SK-N-SH (cell line): ENCODE measurements at regions not wholly inside any gene's neighbourhood (a gene's known extent, or its start where the extent isn't known, plus 50 kb on each side); places are given as distances from the start of the nearest gene placed in this dataset.

Source experiments
- CTCF ChIA-PET: fragments of 300-600, 350-600 bp; formaldehyde crosslinking; extraction: SDS; loops from one replicate; lab custom pipeline; 2021; lab: Yijun Ruan, JAX
- POLR2A ChIA-PET: fragments of 350-600 bp; sonication (Branson Sonifier 250); formaldehyde crosslinking; extraction: SDS; loops from one replicate; lab custom pipeline; 2020; ENCODE audit warnings: antibody characterized with exemption, inconsistent platforms; lab: Yijun Ruan, JAX
- DNase-seq: peaks from one replicate; pipeline ENCODE4 v3.0.0; 2012
- H2AFZ ChIP-seq: fragments of 200-600 bp; sonication (generic); 2 replicates; pipeline ENCODE4 v1.8.1; 2016; ENCODE audit warnings: antibody characterized with exemption, mild to moderate bottlenecking, low read depth
- H3F3A ChIP-seq: fragments of 200-600 bp; sonication (generic); replicated peaks from 2 replicates; pipeline ENCODE3; 2016; ENCODE audit warnings: antibody characterized with exemption, mild to moderate bottlenecking; ENCODE audit not compliant: insufficient read depth
- H3K27ac ChIP-seq, 2 experiments: fragments of 200-500 bp in 1 of 2; fragments of 200-600 bp in 1 of 2; sonication (Bioruptor generic) in 1 of 2; sonication (generic), shearing (Covaris generic) in 1 of 2; 2 replicates each; pipeline versions ENCODE4 v1.5.1 to v1.6.1; 2014 to 2016; ENCODE audit warnings: low read depth in 2 of 2, inconsistent platforms in 1 of 2, low read length in 1 of 2, mild to moderate bottlenecking in 1 of 2, mixed read lengths in 1 of 2
- H3K27me3 ChIP-seq: fragments of 200-600 bp; sonication (generic), shearing (Covaris generic); 2 replicates; pipeline ENCODE4 v1.6.1; 2016; ENCODE audit warnings: mixed run types; ENCODE audit not compliant: insufficient read depth
- H3K36me3 ChIP-seq, 2 experiments: fragments of 200-500 bp in 1 of 2; fragments of 200-600 bp in 1 of 2; sonication (Bioruptor generic) in 1 of 2; sonication (generic) in 1 of 2; replicated peaks in 1 of 2; 2 replicates each; pipeline versions ENCODE3 to v1.5.1; 2014 to 2016; ENCODE audit warnings: low read length in 1 of 2, mild to moderate bottlenecking in 1 of 2; ENCODE audit not compliant: insufficient read depth in 2 of 2, control insufficient read depth in 1 of 2
- H3K4me1 ChIP-seq, 2 experiments: fragments of 200-500 bp in 1 of 2; fragments of 200-600 bp in 1 of 2; sonication (Bioruptor generic) in 1 of 2; sonication (generic), shearing (Covaris generic) in 1 of 2; 2 replicates each; pipeline versions ENCODE4 v1.5.1 to v1.6.1; 2014 to 2016; ENCODE audit warnings: low read depth in 1 of 2, low read length in 1 of 2, mixed run types in 1 of 2; ENCODE audit not compliant: insufficient read depth in 2 of 2, control insufficient read depth in 1 of 2
- H3K4me2 ChIP-seq: fragments of 200-600 bp; sonication (generic), shearing (Covaris generic); 2 replicates; pipeline ENCODE4 v1.6.1; 2017; ENCODE audit warnings: mixed run types
- H3K4me3 ChIP-seq, 2 experiments: fragments of 200-500 bp in 1 of 2; fragments of 200-600 bp in 1 of 2; sonication (Bioruptor generic) in 1 of 2; sonication (generic), shearing (Covaris generic) in 1 of 2; 2 replicates each; pipeline versions ENCODE4 v1.5.1 to v1.8.1; 2014 to 2016; ENCODE audit warnings: low read depth in 2 of 2, inconsistent platforms in 1 of 2, low read length in 1 of 2, mild to moderate bottlenecking in 1 of 2, mixed read lengths in 1 of 2, moderate library complexity in 1 of 2
- H3K79me2 ChIP-seq: fragments of 200-600 bp; sonication (generic); 2 replicates; pipeline ENCODE4 v1.8.1; 2017; ENCODE audit warnings: mild to moderate bottlenecking; ENCODE audit not compliant: insufficient read depth
- H3K9ac ChIP-seq: fragments of 200-600 bp; sonication (generic); 2 replicates; pipeline ENCODE4 v1.6.1; 2017; ENCODE audit warnings: mixed run types
- H3K9me2 ChIP-seq: fragments of 200-600 bp; sonication (generic); 2 replicates; pipeline ENCODE4 v1.6.1; 2017; ENCODE audit warnings: mixed run types
- H3K9me3 ChIP-seq: fragments of 200-600 bp; sonication (generic); 2 replicates; pipeline ENCODE4 v1.6.1; 2017; ENCODE audit warnings: mixed run types, mild to moderate bottlenecking, moderate library complexity
- H4K20me1 ChIP-seq: fragments of 200-600 bp; sonication (generic); 2 replicates; pipeline ENCODE4 v1.6.1; 2017; ENCODE audit warnings: mild to moderate bottlenecking, mixed run types; ENCODE audit not compliant: insufficient read depth
- CHD2 ChIP-seq: fragments of 150-350 bp; IDR thresholded peaks from 2 replicates; pipeline ENCODE4 v1.6.1; 2018; ENCODE audit warnings: low read length; ENCODE audit not compliant: partially characterized antibody
- EP300 ChIP-seq, 2 experiments: IDR thresholded peaks; 2 replicates each; pipeline versions ENCODE4 v1.4.0 to v1.6.1; 2012; ENCODE audit warnings: borderline replicate concordance in 1 of 2, low read depth in 1 of 2, low read length in 1 of 2
- FOSL2 ChIP-seq: IDR thresholded peaks from 2 replicates; pipeline ENCODE4 v1.4.0; 2012; ENCODE audit warnings: low read depth, mild to moderate bottlenecking, moderate library complexity, borderline replicate concordance
- FOXM1 ChIP-seq: IDR thresholded peaks from 2 replicates; pipeline ENCODE4 v1.4.0; 2012; ENCODE audit warnings: low read depth, mild to moderate bottlenecking
- GABPA ChIP-seq: IDR thresholded peaks from 2 replicates; pipeline ENCODE4 v1.4.0; 2012; ENCODE audit warnings: low read depth, mild to moderate bottlenecking
- JUND ChIP-seq: IDR thresholded peaks from 2 replicates; pipeline ENCODE4 v1.4.0; 2012
- MXI1 ChIP-seq: IDR thresholded peaks from 2 replicates; pipeline ENCODE4 v1.6.1; 2012; ENCODE audit warnings: mild to moderate bottlenecking, low read depth, low read length, improper control_type of control experiment
- NFIC ChIP-seq: IDR thresholded peaks from 2 replicates; pipeline ENCODE4 v1.4.0; 2012; ENCODE audit warnings: borderline replicate concordance
- PBX3 ChIP-seq: IDR thresholded peaks from 2 replicates; pipeline ENCODE4; 2012
- REST ChIP-seq: IDR thresholded peaks from 2 replicates; pipeline ENCODE4 v1.6.1; 2012; ENCODE audit warnings: mild to moderate bottlenecking, low read depth, low read length, moderate library complexity
- RFX5 ChIP-seq: IDR thresholded peaks from 2 replicates; pipeline ENCODE4 v1.6.1; 2012; ENCODE audit warnings: mild to moderate bottlenecking, improper control_type of control experiment, low read length
- TCF12 ChIP-seq: IDR thresholded peaks from 2 replicates; pipeline ENCODE4 v1.4.0; 2012
- TEAD4 ChIP-seq: IDR thresholded peaks from 2 replicates; pipeline ENCODE4 v1.4.0; 2012; ENCODE audit warnings: mild to moderate bottlenecking, borderline replicate concordance; ENCODE audit not compliant: insufficient read depth
- YY1 ChIP-seq: IDR thresholded peaks from 2 replicates; pipeline ENCODE4 v1.4.0; 2012; ENCODE audit warnings: low read depth, mild to moderate bottlenecking
- ZBTB33 ChIP-seq: IDR thresholded peaks from 2 replicates; pipeline ENCODE4 v1.4.0; 2012; ENCODE audit warnings: low read depth, borderline replicate concordance
- WGBS: methylation state at CpG from one replicate; pipeline ENCODE4 v1.1.6; 2017; ENCODE audit warnings: low lambda C conversion rate; 5-methylcytosine and 5-hydroxymethylcytosine counted together

- Histone ChIP-seq H3K9me2 (no peaks in the 10 kb centered on the region), H3K27ac (peak overlapping the region in 1 of 2 experiments; percentile 79; a peak in 3 of 4 replicates), H3K27me3 (no peaks in the 10 kb centered on the region), H3K79me2 (no peaks in the 10 kb centered on the region), H3F3A (peaks cover 21% of the 10 kb centered on the region), H3K9me3 (no peaks in the 10 kb centered on the region), H3K9ac (no peak overlapping the region), H4K20me1 (no peaks in the 10 kb centered on the region), H3K4me1 (peaks cover 0 to 14% of the 10 kb centered on the region in 2 experiments; a peak in 3 of 4 replicates), H3K4me2 (0 out of 2 replicates have a peak overlapping the region, but pooled peaks have one; percentile 10), H3K4me3 (no peak overlapping the region), H2AFZ (peak overlapping the region; percentile 5; the same call in 1 of the 2 replicates), H3K36me3 (no peaks in the 10 kb centered on the region)
- ChIA-PET POLR2A (interaction anchor here (0.7 kb wide), 1 partner anchor 74 kb away, joined by 4 read pairs; no protein-coding TSS in a partner anchor), CTCF (no interaction called here)
- peak; percentile 63 for TF ChIP-seq TCF12
- 0 out of 2 replicates have a peak, but pooled peaks have one; percentile 4 for TF ChIP-seq FOSL2
- TF ChIP-seq PBX3: 0 out of 2 replicates have a peak, but pooled peaks have one; percentile 9
- TF ChIP-seq EP300 (IDR thresholded peaks at IDR 0.05; ENCODE audit: borderline replicate concordance in 1 of 2, low read depth in 1 of 2, low read length in 1 of 2): peak in 1 of 2 experiments; percentile 8; a peak in 1 of 4 replicates
- no peak for TF ChIP-seq CHD2
- TF ChIP-seq YY1: no peak
- no peak for TF ChIP-seq REST
- DNase-seq: no peak
- 71% methylated on average over 3 of the region's 3 CpGs for WGBS
Observed at GRCh38 chr2:37740164-37740739, 68.8 kb upstream of the CDC42EP3 start.

GRCh38 chr2:37742286-37742685, 70.8 kb upstream of the CDC42EP3 start:
- DNase-seq: no peak

More at GRCh38 chr2:37742286-37742685, 70.8 kb upstream of the CDC42EP3 start:
- no peak overlapping the region for H3K9ac ChIP-seq
- H3K4me2 ChIP-seq: no peak overlapping the region
- H2AFZ ChIP-seq: peak overlapping the region; percentile 19; the same call in 1 of the 2 replicates
- no peaks in the 10 kb centered on the region for H3K9me2 ChIP-seq
- no peaks in the 10 kb centered on the region for H3K36me3 ChIP-seq
- WGBS: 35% methylated on average over 4 of the region's 4 CpGs
- H3K4me1 ChIP-seq: peaks cover 0 to 7% of the 10 kb centered on the region in 2 experiments; a peak in 2 of 4 replicates
- no peaks in the 10 kb centered on the region for H3K9me3 ChIP-seq
- CTCF ChIA-PET: interaction anchor here (1.1 to 2.5 kb wide), 3 partner anchors 9 to 23 kb away, joined by 3 to 9 read pairs (median 3); no protein-coding TSS in a partner anchor
- H4K20me1 ChIP-seq: no peaks in the 10 kb centered on the region
- no peak overlapping the region for H3K4me3 ChIP-seq
- POLR2A ChIA-PET: no interaction called here
- peak overlapping the region in 1 of 2 experiments; percentile 79; a peak in 2 of 4 replicates for H3K27ac ChIP-seq
- H3F3A ChIP-seq: peaks cover 16% of the 10 kb centered on the region
- H3K27me3 ChIP-seq: no peaks in the 10 kb centered on the region
- no peaks in the 10 kb centered on the region for H3K79me2 ChIP-seq
- TF ChIP-seq FOXM1 (no peak), NFIC (no peak; the same call in 1 of the 2 replicates), TCF12 (peak; percentile 64), TEAD4 (0 out of 2 replicates have a peak, but pooled peaks have one; percentile 17), FOSL2 (no peak), JUND (peak; percentile 57), RFX5 (no peak), ZBTB33 (no peak), MXI1 (no peak), GABPA (no peak), EP300 (IDR thresholded peaks at IDR 0.05; ENCODE audit: borderline replicate concordance in 1 of 2, low read depth in 1 of 2, low read length in 1 of 2) (peak in 1 of 2 experiments; percentile 30; a peak in 1 of 4 replicates)
